Gastroesophageal sphincter (tissue), 3 donors: ENCODE measurements at regions not wholly inside any gene's neighbourhood (a gene's known extent, or its start where the extent isn't known, plus 50 kb on each side); places are given as distances from the start of the nearest gene placed in this dataset.
"Not testable (repeated sequence)": the region's sequence is repeated elsewhere in the genome, so short reads cannot be mapped to it uniquely, and the experiment has no call there.

Source experiments
- CTCF ChIP-seq, 4 experiments: fragments of 200-600 bp in 2 of 4; fragments of 450-650 bp in 2 of 4; sonication (generic) in 1 of 4; IDR thresholded peaks; one replicate each; pipeline ENCODE4 v1.5.1; 2017 to 2019; ENCODE audit warnings: antibody characterized with exemption in 4 of 4, mild to moderate bottlenecking in 2 of 4, moderate library complexity in 2 of 4
- POLR2AphosphoS5 ChIP-seq: sonication (generic); formaldehyde crosslinking; IDR thresholded peaks from one replicate; pipeline ENCODE4 v1.6.1; 2017; ENCODE audit warnings: antibody characterized with exemption

GRCh38 chr15:22222596-22222995 is 142.3 kb downstream of the OR4M2 start:
- not testable (repeated sequence) for TF ChIP-seq CTCF (IDR thresholded peaks at IDR 0.05); POLR2AphosphoS5
